NCI-H2171 treated with DMSO at 0.1 percent for 48 hours (cell line): ENCODE measurements at regions not wholly inside any gene's neighbourhood (a gene's known extent, or its start where the extent isn't known, plus 50 kb on each side); places are given as distances from the start of the nearest gene placed in this dataset.

Experiments
- DNase-seq: peaks from one replicate; lab custom pipeline; 2025; lab: John Stamatoyannopoulos, UW

DNA sequence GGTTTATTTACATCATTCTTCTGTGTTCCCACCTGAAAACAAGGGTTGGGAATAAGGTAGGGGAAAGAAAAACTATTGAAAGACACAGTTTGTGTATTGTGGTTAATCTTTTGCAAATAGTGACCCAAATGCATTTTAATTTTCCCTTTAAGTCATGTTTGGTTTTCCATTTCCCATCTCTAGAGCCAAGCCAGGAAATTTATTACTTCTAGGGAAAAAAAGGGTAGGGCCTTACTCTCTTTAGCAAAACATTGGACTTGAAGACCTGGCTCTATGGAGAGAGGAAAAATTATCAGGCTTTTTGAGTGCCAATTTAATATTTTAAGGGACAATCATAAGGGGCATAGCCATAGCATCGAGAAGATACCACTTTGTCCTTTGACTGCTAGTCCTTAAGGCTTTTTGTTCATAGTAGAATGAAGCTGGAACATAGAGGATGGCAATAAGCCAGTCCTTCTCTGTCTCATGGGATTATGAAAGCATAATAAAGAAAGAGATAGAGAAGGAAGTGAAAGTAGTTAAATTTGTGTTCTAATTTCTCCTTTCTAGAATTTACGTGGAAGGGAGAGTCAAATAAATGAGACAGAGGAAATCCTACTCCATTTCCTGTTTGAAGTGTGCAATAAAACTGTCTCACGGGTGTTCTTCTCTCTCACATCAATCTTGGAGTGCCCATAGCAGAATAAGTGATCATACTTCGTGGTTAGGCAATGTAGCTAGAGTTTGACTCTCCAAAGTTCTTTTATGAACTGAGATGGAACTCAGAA lies 50.9 kb upstream of the PPFIA2 start:
- no peak for DNase-seq

GRCh38 chr12:81809113-81809777 lies 50.1 kb upstream of the PPFIA2 start:
- DNase-seq: no peak
